ENCODE measurements at regions not wholly inside any gene's neighbourhood (a gene's known extent, or its start where the extent isn't known, plus 50 kb on each side); places are given as distances from the start of the nearest gene placed in this dataset.

GRCh38 chr2:61758159-61758558 is 95.7 kb downstream of the FAM161A start:
- TF ChIP-seq CTCF (conservative IDR thresholded peaks at IDR 0.05): no peak
- TF ChIP-seq ZFX (IDR thresholded peaks at IDR 0.05): no peak

Data from C4-2B (cell line).